IMR-90 (cell line): ENCODE measurements at regions not wholly inside any gene's neighbourhood (a gene's known extent, or its start where the extent isn't known, plus 50 kb on each side); places are given as distances from the start of the nearest gene placed in this dataset.

Experiments
- ATAC-seq: fragments of 200-7000 bp; cut with Tn5 transposase; 2 replicates; pipeline ENCODE4 v1.9.1; 2020; ENCODE audit warnings: low read depth, mild to moderate bottlenecking, moderate library complexity
- BruUV-seq: library from RNA; stranded (reverse); fragments of 400-500 nt; replicated peaks from 2 replicates; lab custom pipeline; 2021; lab: Mats Ljungman, UMichigan
- CTCF ChIA-PET: fragments of 300-600 bp; formaldehyde crosslinking; extraction: SDS; loops from one replicate; lab custom pipeline; 2021; ENCODE audit warnings: antibody characterized with exemption; lab: Yijun Ruan, JAX
- POLR2A ChIA-PET: fragments of 300-600 bp; sonication (Branson Sonifier 250); formaldehyde crosslinking; loops from one replicate; lab custom pipeline; 2022; ENCODE audit warnings: antibody characterized with exemption; ENCODE audit not compliant: unreplicated experiment; lab: Charles Lee
- DNase-seq: peaks from one replicate; pipeline ENCODE4 v3.0.0; 2013
- H2AFZ ChIP-seq: replicated peaks from 2 replicates; pipeline ENCODE3; 2013; ENCODE audit warnings: low read length, mild to moderate bottlenecking; ENCODE audit not compliant: poor library complexity
- H2AK5ac ChIP-seq: 2 replicates; pipeline ENCODE4 v1.6.1; 2013; ENCODE audit warnings: low read depth, low read length, inconsistent platforms
- H2AK9ac ChIP-seq: replicated peaks from 2 replicates; pipeline ENCODE3; 2013; ENCODE audit warnings: mild to moderate bottlenecking, low read depth, low read length, moderate library complexity; ENCODE audit not compliant: poor library complexity
- H2BK120ac ChIP-seq: 2 replicates; pipeline ENCODE4 v1.6.1; 2013; ENCODE audit warnings: low read depth, low read length, inconsistent platforms
- H2BK15ac ChIP-seq: 3 replicates; pipeline ENCODE4 v1.6.1; 2013; ENCODE audit warnings: low read depth, low read length, inconsistent platforms
- H2BK20ac ChIP-seq: 2 replicates; pipeline ENCODE4 v1.6.1; 2013; ENCODE audit warnings: low read depth, mild to moderate bottlenecking, inconsistent platforms, low read length, moderate library complexity
- H2BK5ac ChIP-seq: 2 replicates; pipeline ENCODE4 v1.6.1; 2013; ENCODE audit warnings: mild to moderate bottlenecking, low read depth, low read length, inconsistent platforms; ENCODE audit not compliant: poor library complexity, severe bottlenecking
- H3K14ac ChIP-seq: replicated peaks from 2 replicates; pipeline ENCODE4 v1.6.1; 2013; ENCODE audit warnings: low read depth, low read length, inconsistent platforms
- H3K18ac ChIP-seq: 2 replicates; pipeline ENCODE4 v1.6.1; 2013; ENCODE audit warnings: low read depth, low read length, control low read depth
- H3K23ac ChIP-seq: 2 replicates; pipeline ENCODE4 v1.6.1; 2013; ENCODE audit warnings: low read depth, low read length, inconsistent platforms
- H3K27ac ChIP-seq: 2 replicates; pipeline ENCODE4 v1.5.1; 2013; ENCODE audit warnings: mild to moderate bottlenecking, control low read depth, low read length; ENCODE audit not compliant: insufficient read depth
- H3K27me3 ChIP-seq: 2 replicates; pipeline ENCODE4 v1.6.1; 2013; ENCODE audit warnings: low read length; ENCODE audit not compliant: control insufficient read depth, insufficient read depth
- H3K36me3 ChIP-seq: 2 replicates; pipeline ENCODE4 v1.6.1; 2013; ENCODE audit warnings: low read length, mixed read lengths; ENCODE audit not compliant: control insufficient read depth, insufficient read depth
- H3K4ac ChIP-seq: 2 replicates; pipeline ENCODE4 v1.6.1; 2013; ENCODE audit warnings: low read depth, low read length, inconsistent platforms
- H3K4me1 ChIP-seq: 2 replicates; pipeline ENCODE4 v1.6.1; 2013; ENCODE audit warnings: low read length, mixed read lengths; ENCODE audit not compliant: control insufficient read depth, insufficient read depth
- H3K4me2 ChIP-seq: 2 replicates; pipeline ENCODE4 v1.6.1; 2013; ENCODE audit warnings: low read depth, mild to moderate bottlenecking, control low read depth, low read length, moderate library complexity
- H3K4me3 ChIP-seq: 2 replicates; pipeline ENCODE4 v1.5.1; 2013; ENCODE audit warnings: low read depth, mild to moderate bottlenecking, control low read depth, low read length, moderate library complexity; ENCODE audit not compliant: insufficient read depth
- H3K56ac ChIP-seq: 2 replicates; pipeline ENCODE4 v1.6.1; 2013; ENCODE audit warnings: low read length, inconsistent platforms; ENCODE audit not compliant: insufficient read depth; ENCODE audit errors: extremely low read depth
- H3K79me1 ChIP-seq, 2 experiments: 2 replicates each; pipeline ENCODE4 v1.6.1; 2013; ENCODE audit warnings: low read length in 2 of 2, inconsistent platforms in 1 of 2, low read depth in 1 of 2
- H3K9ac ChIP-seq: 2 replicates; pipeline ENCODE4 v1.6.1; 2013; ENCODE audit warnings: low read depth, low read length, control low read depth
- H3K9me1 ChIP-seq: 2 replicates; pipeline ENCODE4 v1.6.1; 2013; ENCODE audit warnings: low read length, inconsistent platforms; ENCODE audit not compliant: insufficient read depth
- H3K9me3 ChIP-seq: 2 replicates; pipeline ENCODE4 v1.6.1; 2013; ENCODE audit warnings: low read length; ENCODE audit not compliant: control insufficient read depth, insufficient read depth
- H4K20me1 ChIP-seq: 2 replicates; pipeline ENCODE4 v1.6.1; 2013; ENCODE audit warnings: low read length, inconsistent platforms; ENCODE audit not compliant: insufficient read depth
- H4K5ac ChIP-seq: 2 replicates; pipeline ENCODE4 v1.6.1; 2013; ENCODE audit warnings: mild to moderate bottlenecking, low read depth, low read length, control low read depth
- H4K8ac ChIP-seq, 2 experiments: 2 replicates each; pipeline ENCODE4 v1.6.1; 2013; ENCODE audit warnings: low read depth in 2 of 2, low read length in 2 of 2, control low read depth in 1 of 2, inconsistent platforms in 1 of 2
- H4K91ac ChIP-seq: 2 replicates; pipeline ENCODE4 v1.6.1; 2013; ENCODE audit warnings: low read depth, low read length, inconsistent platforms; ENCODE audit not compliant: insufficient read depth
- MAFK ChIP-seq: IDR thresholded peaks from 2 replicates; pipeline ENCODE4 v1.6.1; 2012; ENCODE audit warnings: low read depth, low read length, improper control_type of control experiment
- WGBS, 2 experiments: methylation state at CpG; one replicate each; pipeline versions ENCODE4 v1.1.5 to v1.1.7; 2013; ENCODE audit warnings: missing lambda C conversion rate in 2 of 2; ENCODE audit not compliant: insufficient read length in 1 of 2; ENCODE audit errors: extremely low coverage in 2 of 2; 5-methylcytosine and 5-hydroxymethylcytosine counted together
- dilution Hi-C: fragments of 300-500 bp; cut with HindIII; formaldehyde crosslinking; loops from one replicate; pipeline ENCODE4 v1.14.3; 2018; ENCODE audit warnings: low sequenced_read_pairs; ENCODE audit not compliant: unreplicated experiment
- in situ Hi-C: fragments of 300-500 bp; cut with MboI; formaldehyde crosslinking; loops from 3 replicates; pipeline ENCODE4 v1.14.3; 2019; ENCODE audit warnings: low sequenced_read_pairs, inconsistent platforms, mixed read lengths
- intact Hi-C: fragments of 100-400 bp; cut with micrococcal nuclease; formaldehyde crosslinking; loops from 2 replicates; pipeline ENCODE4 v1.10.0; 2022
- TF ChIP-seq, protein P1 (sequence below): fragments of 150-350 bp; IDR thresholded peaks from 2 replicates; pipeline ENCODE4 v1.6.1; 2017; ENCODE audit warnings: mild to moderate bottlenecking, antibody characterized with exemption, low read length, low read depth

DNA sequence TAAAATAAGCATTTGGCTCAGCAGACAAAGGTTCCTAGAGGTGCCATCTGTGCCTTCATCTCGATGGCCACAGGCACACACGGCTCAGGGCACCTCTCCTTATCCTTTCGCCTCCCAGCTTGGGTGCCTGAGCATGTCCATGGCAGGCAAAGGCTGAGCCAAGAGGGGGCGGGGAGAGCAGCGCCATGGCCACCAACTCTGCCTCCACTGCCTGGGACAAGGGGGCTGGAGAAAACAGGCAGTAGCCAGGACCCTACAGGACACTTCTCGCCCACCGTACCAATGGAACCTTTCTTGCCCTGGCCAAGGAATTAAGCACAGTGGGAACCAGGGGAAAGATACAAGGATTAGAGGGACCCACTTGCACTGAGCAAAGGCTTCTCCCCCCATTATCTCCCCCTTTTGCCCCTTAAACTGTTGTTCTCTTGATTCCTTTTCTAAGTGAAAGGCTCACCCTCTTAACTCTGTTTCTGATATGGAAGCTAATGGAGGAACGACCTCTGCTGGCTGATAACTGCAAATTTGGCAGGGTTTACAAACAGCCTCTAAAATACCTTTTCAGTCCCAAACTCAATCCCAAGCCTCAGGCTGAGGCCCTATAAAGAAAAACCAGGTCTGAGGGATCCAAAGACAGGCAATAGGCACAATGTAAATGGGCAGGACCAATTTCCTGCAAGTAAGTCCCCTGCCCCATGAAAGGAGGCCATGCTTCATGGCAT lies 335.2 kb downstream of the ADAM29 start:
- no peak overlapping the region for H2BK15ac ChIP-seq
- no peak overlapping the region for H3K27ac ChIP-seq
- no peaks in the 10 kb centered on the region for H4K20me1 ChIP-seq
- H3K18ac ChIP-seq = no peak overlapping the region
- peaks cover 3% of the 10 kb centered on the region; the same call in 1 of the 2 replicates for H3K9me3 ChIP-seq
- H2BK20ac ChIP-seq = no peak overlapping the region
- H3K4ac ChIP-seq = no peak overlapping the region
- H2BK5ac ChIP-seq = no peak overlapping the region
- no peak for DNase-seq
- H2AK5ac ChIP-seq = no peak overlapping the region
- no peak overlapping the region for H3K4me2 ChIP-seq
- in situ Hi-C loops = no loop called here
- H2AFZ ChIP-seq = peak overlapping the region; percentile 43
- 75% methylated on average over 2 of the region's 8 CpGs; no CpG with 5 or more reads in 1 of the 2 experiments for WGBS, 2 experiments
- no peaks in the 10 kb centered on the region for H3K4me1 ChIP-seq
- no peak overlapping the region for H4K91ac ChIP-seq
- H4K8ac ChIP-seq = no peak overlapping the region
- H3K14ac ChIP-seq = no peak overlapping the region
- CTCF ChIA-PET = no interaction called here
- no peaks in the 10 kb centered on the region for H3K27me3 ChIP-seq
- TF ChIP-seq, protein P1, sequence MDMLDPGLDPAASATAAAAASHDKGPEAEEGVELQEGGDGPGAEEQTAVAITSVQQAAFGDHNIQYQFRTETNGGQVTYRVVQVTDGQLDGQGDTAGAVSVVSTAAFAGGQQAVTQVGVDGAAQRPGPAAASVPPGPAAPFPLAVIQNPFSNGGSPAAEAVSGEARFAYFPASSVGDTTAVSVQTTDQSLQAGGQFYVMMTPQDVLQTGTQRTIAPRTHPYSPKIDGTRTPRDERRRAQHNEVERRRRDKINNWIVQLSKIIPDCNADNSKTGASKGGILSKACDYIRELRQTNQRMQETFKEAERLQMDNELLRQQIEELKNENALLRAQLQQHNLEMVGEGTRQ = no peak
- TF ChIP-seq MAFK = no peak
- no TSS peak for BruUV-seq
- H3K9me1 ChIP-seq = no peaks in the 10 kb centered on the region
- intact Hi-C loops = no loop called here
- H4K5ac ChIP-seq = no peak overlapping the region
- no peak overlapping the region for H3K56ac ChIP-seq
- no peak for ATAC-seq
- no peaks in the 10 kb centered on the region for H3K79me1 ChIP-seq
- H3K4me3 ChIP-seq = no peak overlapping the region
- POLR2A ChIA-PET = no interaction called here
- no peak overlapping the region for H3K23ac ChIP-seq
- H2BK120ac ChIP-seq = no peak overlapping the region
- H3K9ac ChIP-seq = no peak overlapping the region
- dilution Hi-C loops = no loop called here
- no peak overlapping the region for H2AK9ac ChIP-seq
- no peaks in the 10 kb centered on the region for H3K36me3 ChIP-seq
